ENCODE measurements at regions not wholly inside any gene's neighbourhood (a gene's known extent, or its start where the extent isn't known, plus 50 kb on each side); places are given as distances from the start of the nearest gene placed in this dataset.
"Not testable (repeated sequence)": the region's sequence is repeated elsewhere in the genome, so short reads cannot be mapped to it uniquely, and the experiment has no call there.

DNA sequence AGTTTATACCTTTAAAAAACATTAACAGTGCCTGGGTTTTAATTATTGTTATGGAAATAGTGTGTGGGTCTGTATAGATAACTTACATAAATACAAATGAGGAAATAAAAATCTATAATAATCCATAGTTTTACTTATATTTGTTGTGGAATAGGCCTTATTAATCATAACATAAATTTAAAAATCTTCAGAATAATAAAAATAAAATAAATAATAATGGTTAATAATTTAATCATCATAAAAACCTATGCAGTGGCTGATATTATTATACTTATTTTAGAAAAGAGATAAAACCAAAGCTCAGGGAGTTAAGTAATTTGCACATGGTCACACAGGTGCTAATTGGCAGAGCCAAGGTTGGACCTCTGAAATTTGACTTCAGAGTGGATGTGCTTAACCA is 785.3 kb upstream of the SEMA6A start:
- Histone ChIP-seq H3K4me1 (ENCODE audit: low read length) (no peaks in the 10 kb centered on the region), H4K20me1 (ENCODE audit: insufficient read depth, low read length) (no peaks in the 10 kb centered on the region), H3K36me3 (replicated peaks; ENCODE audit: insufficient read depth, low read length) (no peaks in the 10 kb centered on the region), H3K4me3 (ENCODE audit: low read length) (no peak overlapping the region), H3F3A (ENCODE audit: insufficient read depth, low read length) (no peaks in the 10 kb centered on the region), H3K9ac (ENCODE audit: low read length) (no peak overlapping the region), H3K9me2 (replicated peaks; ENCODE audit: insufficient read depth, low read length) (no peaks in the 10 kb centered on the region), H3K27me3 (replicated peaks; ENCODE audit: insufficient read depth, low read length) (no peaks in the 10 kb centered on the region), H3K27ac (ENCODE audit: low read length) (no peak overlapping the region), H3K4me2 (ENCODE audit: low read depth, low read length) (no peak overlapping the region), H3K79me2 (ENCODE audit: low read length) (no peaks in the 10 kb centered on the region), H2AFZ (ENCODE audit: low read length) (no peak overlapping the region), H3K9me3 (replicated peaks; ENCODE audit: insufficient read depth, low read length) (no peaks in the 10 kb centered on the region)
- no peak for TF ChIP-seq EZH2 (optimal IDR thresholded peaks at IDR 0.05; ENCODE audit: low read depth, low read length)
- no peak for DNase-seq

DNA sequence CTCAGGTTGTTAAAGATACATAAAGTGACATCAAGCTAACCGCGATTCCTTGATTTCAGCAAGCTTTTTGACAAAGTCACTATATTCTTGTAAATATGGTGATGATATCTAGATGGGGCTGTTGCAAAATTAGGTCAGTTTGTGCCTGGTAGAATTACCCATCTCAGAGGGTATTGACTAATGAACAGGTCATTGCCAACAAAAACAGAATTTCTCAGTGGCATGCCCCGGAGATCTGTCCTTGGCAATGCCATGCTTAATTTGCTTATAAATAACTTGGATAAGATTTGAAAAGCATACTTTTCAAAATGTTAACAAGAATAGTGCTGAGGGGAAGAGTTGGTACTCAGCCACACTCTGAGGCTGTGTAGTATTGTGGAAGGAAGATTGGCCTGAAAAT is 783.3 kb upstream of the SEMA6A start:
- Histone ChIP-seq H3K9ac (ENCODE audit: low read length) (no peak overlapping the region), H3K4me2 (ENCODE audit: low read depth, low read length) (no peak overlapping the region), H3K27me3 (replicated peaks; ENCODE audit: insufficient read depth, low read length) (no peaks in the 10 kb centered on the region), H4K20me1 (ENCODE audit: insufficient read depth, low read length) (no peaks in the 10 kb centered on the region), H3K27ac (ENCODE audit: low read length) (no peak overlapping the region), H3K79me2 (ENCODE audit: low read length) (no peaks in the 10 kb centered on the region), H3K9me2 (replicated peaks; ENCODE audit: insufficient read depth, low read length) (no peaks in the 10 kb centered on the region), H2AFZ (ENCODE audit: low read length) (no peak overlapping the region), H3K36me3 (replicated peaks; ENCODE audit: insufficient read depth, low read length) (no peaks in the 10 kb centered on the region), H3F3A (ENCODE audit: insufficient read depth, low read length) (no peaks in the 10 kb centered on the region), H3K4me1 (ENCODE audit: low read length) (no peaks in the 10 kb centered on the region), H3K4me3 (ENCODE audit: low read length) (no peak overlapping the region), H3K9me3 (replicated peaks; ENCODE audit: insufficient read depth, low read length) (no peaks in the 10 kb centered on the region)
- no peak for TF ChIP-seq EZH2 (optimal IDR thresholded peaks at IDR 0.05; ENCODE audit: low read depth, low read length)
- DNase-seq = no peak

DNA sequence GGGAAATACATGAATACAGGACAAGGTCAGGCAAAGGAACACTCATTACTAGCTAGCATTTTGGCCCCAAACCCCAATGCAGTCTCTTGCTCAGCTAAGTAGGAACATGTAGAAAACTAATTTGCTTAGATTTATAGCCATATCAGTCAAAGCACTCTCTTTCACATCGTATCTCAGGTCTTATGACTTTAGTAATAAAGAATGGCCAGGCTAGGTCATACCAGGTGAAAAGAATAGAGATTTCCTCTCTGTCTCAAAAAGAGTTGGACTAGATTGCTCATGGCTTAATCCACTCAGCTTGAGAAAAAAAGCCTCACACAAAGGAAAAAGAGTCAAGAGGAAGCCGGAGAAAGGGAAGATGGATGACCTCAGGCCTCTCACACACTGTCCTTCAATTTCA is 772.7 kb upstream of the SEMA6A start:
- no peaks in the 10 kb centered on the region for H4K20me1 ChIP-seq (ENCODE audit: insufficient read depth, low read length)
- H3K36me3 ChIP-seq (replicated peaks; ENCODE audit: insufficient read depth, low read length) = no peaks in the 10 kb centered on the region
- H2AFZ ChIP-seq (ENCODE audit: low read length) = no peak overlapping the region
- H3K79me2 ChIP-seq (ENCODE audit: low read length) = no peaks in the 10 kb centered on the region
- H3K4me3 ChIP-seq (ENCODE audit: low read length) = no peak overlapping the region
- H3K4me1 ChIP-seq (ENCODE audit: low read length) = no peaks in the 10 kb centered on the region
- TF ChIP-seq, protein P1, sequence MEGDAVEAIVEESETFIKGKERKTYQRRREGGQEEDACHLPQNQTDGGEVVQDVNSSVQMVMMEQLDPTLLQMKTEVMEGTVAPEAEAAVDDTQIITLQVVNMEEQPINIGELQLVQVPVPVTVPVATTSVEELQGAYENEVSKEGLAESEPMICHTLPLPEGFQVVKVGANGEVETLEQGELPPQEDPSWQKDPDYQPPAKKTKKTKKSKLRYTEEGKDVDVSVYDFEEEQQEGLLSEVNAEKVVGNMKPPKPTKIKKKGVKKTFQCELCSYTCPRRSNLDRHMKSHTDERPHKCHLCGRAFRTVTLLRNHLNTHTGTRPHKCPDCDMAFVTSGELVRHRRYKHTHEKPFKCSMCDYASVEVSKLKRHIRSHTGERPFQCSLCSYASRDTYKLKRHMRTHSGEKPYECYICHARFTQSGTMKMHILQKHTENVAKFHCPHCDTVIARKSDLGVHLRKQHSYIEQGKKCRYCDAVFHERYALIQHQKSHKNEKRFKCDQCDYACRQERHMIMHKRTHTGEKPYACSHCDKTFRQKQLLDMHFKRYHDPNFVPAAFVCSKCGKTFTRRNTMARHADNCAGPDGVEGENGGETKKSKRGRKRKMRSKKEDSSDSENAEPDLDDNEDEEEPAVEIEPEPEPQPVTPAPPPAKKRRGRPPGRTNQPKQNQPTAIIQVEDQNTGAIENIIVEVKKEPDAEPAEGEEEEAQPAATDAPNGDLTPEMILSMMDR (IDR thresholded peaks at IDR 0.05; ENCODE audit: low read length) = no peak
- H3K27ac ChIP-seq (ENCODE audit: low read length) = no peak overlapping the region
- no peak overlapping the region for H3K4me2 ChIP-seq (ENCODE audit: low read depth, low read length)
- no peaks in the 10 kb centered on the region for H3K27me3 ChIP-seq (replicated peaks; ENCODE audit: insufficient read depth, low read length)
- no peaks in the 10 kb centered on the region for H3F3A ChIP-seq (ENCODE audit: insufficient read depth, low read length)
- H3K9me2 ChIP-seq (replicated peaks; ENCODE audit: insufficient read depth, low read length) = no peaks in the 10 kb centered on the region
- H3K9ac ChIP-seq (ENCODE audit: low read length) = no peak overlapping the region
- no peak for DNase-seq
- H3K9me3 ChIP-seq (replicated peaks; ENCODE audit: insufficient read depth, low read length) = no peaks in the 10 kb centered on the region

DNA sequence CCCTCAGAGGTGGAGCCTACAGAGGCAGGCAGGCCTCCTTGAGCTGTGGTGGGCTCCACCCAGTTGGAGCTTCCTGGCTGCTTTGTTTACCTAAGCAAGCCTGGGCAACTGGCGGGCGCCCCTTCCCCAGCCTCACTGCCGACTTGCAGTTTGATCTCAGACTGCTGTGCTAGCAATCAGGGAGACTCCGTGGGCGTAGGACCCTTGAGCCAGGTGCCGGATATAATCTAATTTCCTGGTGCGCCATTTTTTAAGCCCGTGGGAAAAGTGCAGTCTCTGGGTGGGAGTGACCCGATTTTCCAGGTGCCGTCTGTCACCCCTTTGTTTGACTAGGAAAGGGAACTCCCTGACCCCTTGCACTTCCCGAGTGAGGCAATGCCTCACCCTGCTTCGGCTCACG is 769.1 kb upstream of the SEMA6A start:
- H3K9me2 ChIP-seq (replicated peaks; ENCODE audit: insufficient read depth, low read length); H3K36me3 ChIP-seq (replicated peaks; ENCODE audit: insufficient read depth, low read length); H3K9me3 ChIP-seq (replicated peaks; ENCODE audit: insufficient read depth, low read length); H2AFZ ChIP-seq (ENCODE audit: low read length); H3K4me2 ChIP-seq (ENCODE audit: low read depth, low read length); H3K4me1 ChIP-seq (ENCODE audit: low read length); H3K27me3 ChIP-seq (replicated peaks; ENCODE audit: insufficient read depth, low read length); H3K9ac ChIP-seq (ENCODE audit: low read length); H3F3A ChIP-seq (ENCODE audit: insufficient read depth, low read length); H3K4me3 ChIP-seq (ENCODE audit: low read length); H3K27ac ChIP-seq (ENCODE audit: low read length); DNase-seq; H4K20me1 ChIP-seq (ENCODE audit: insufficient read depth, low read length); H3K79me2 ChIP-seq (ENCODE audit: low read length): not testable (repeated sequence)

DNA sequence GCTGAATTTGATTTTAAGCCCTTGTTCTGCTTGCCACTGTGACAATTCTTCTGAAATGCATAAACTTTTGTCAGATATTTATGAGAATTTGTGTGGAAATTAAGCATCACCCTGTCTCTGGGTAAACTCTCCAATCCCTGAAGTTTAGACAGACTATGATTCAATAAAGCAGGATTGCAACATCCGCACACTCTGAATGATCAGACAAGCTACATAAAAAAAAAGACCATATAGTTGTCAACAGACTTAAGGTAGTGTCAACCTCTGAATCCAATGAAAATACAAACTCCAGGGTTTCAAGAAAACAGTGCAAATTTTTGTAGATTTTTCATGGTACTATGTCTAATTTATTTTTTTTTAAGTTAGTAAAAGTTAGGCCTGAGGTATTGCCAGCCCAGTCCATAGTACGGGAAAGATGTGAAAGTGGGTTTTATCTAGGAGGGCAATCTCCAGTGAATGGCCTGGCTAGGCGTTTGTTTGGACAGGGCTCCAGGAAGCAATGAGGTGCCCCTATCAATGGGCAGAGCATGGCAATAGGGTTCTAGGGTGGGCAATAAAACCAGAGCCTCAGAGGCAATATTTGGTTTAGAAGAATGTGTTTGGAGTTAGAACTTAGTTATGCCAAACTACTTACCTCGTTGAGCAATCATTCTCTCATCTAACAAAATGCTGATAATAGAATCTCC is 762.6 kb upstream of the SEMA6A start:
- Histone ChIP-seq H3K4me3 (ENCODE audit: low read length) (no peak overlapping the region), H3K9ac (ENCODE audit: low read length) (no peak overlapping the region), H3F3A (ENCODE audit: insufficient read depth, low read length) (no peaks in the 10 kb centered on the region), H3K9me3 (replicated peaks; ENCODE audit: insufficient read depth, low read length) (no peaks in the 10 kb centered on the region), H3K27ac (ENCODE audit: low read length) (no peak overlapping the region), H3K27me3 (replicated peaks; ENCODE audit: insufficient read depth, low read length) (no peaks in the 10 kb centered on the region), H3K9me2 (replicated peaks; ENCODE audit: insufficient read depth, low read length) (no peaks in the 10 kb centered on the region), H3K36me3 (replicated peaks; ENCODE audit: insufficient read depth, low read length) (no peaks in the 10 kb centered on the region), H4K20me1 (ENCODE audit: insufficient read depth, low read length) (no peaks in the 10 kb centered on the region), H3K4me1 (ENCODE audit: low read length) (no peaks in the 10 kb centered on the region), H2AFZ (ENCODE audit: low read length) (no peak overlapping the region), H3K79me2 (ENCODE audit: low read length) (no peaks in the 10 kb centered on the region), H3K4me2 (ENCODE audit: low read depth, low read length) (no peak overlapping the region)
- TF ChIP-seq, protein P1 (IDR thresholded peaks at IDR 0.05; ENCODE audit: low read length) = no peak
- TF ChIP-seq EZH2phosphoT487 (IDR thresholded peaks at IDR 0.05; ENCODE audit: low read length) (no peak), EZH2 (optimal IDR thresholded peaks at IDR 0.05; ENCODE audit: low read depth, low read length) (no peak)
- no peak for DNase-seq
